HG03469 (cell line): ENCODE measurements at regions not wholly inside any gene's neighbourhood (a gene's known extent, or its start where the extent isn't known, plus 50 kb on each side); places are given as distances from the start of the nearest gene placed in this dataset.
"Not testable (repeated sequence)": the region's sequence is repeated elsewhere in the genome, so short reads cannot be mapped to it uniquely, and the experiment has no call there.

Experiments used
- ATAC-seq: cut with Tn5 transposase; IDR thresholded peaks from one replicate; pipeline ENCODE4 v1.9.1; 2021; ENCODE audit warnings: mild to moderate bottlenecking, moderate library complexity, moderate number of reproducible peaks; ENCODE audit not compliant: unreplicated experiment

- ATAC-seq = no peak
Observed at GRCh38 chr9:36463467-36463866, 63.4 kb upstream of the RNF38 start.

- ATAC-seq = no peak
Observed at GRCh38 chr9:36462245-36462644, 62.2 kb upstream of the RNF38 start.

- ATAC-seq = no peak
Observed at GRCh38 chr9:36461323-36461722, 61.3 kb upstream of the RNF38 start.

GRCh38 chr9:36458430-36458915, 58.4 kb upstream of the RNF38 start:
- not testable (repeated sequence) for ATAC-seq

DNA sequence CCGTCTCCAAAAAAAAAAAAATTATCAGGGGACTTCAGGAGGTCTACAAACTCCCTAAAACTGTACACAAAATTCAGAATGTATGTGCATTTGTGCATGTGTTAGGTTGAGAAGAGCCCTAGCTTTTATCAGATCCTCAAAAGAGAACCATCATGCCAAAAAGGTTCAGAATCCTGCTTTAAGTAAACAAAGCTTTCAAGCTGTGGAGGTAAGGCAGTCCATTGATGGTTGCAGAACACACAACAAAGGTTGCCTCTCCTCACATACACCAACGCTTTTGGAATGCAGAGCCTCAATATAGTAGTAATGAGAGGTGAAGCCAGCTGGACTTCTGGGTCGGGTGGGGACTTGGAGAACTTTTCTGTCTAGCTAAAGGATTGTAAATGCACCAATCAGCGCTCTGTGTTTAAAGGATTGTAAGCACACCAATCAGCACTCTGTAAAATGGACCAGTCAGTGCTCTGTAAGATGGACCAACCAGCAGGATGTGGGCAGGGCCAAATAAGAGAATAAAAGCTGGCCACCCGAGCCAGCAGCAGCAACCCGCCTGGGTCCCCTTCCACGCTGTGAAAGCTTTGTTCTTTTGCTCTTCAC, 57.9 kb upstream of the RNF38 start:
- no peak for ATAC-seq

DNA sequence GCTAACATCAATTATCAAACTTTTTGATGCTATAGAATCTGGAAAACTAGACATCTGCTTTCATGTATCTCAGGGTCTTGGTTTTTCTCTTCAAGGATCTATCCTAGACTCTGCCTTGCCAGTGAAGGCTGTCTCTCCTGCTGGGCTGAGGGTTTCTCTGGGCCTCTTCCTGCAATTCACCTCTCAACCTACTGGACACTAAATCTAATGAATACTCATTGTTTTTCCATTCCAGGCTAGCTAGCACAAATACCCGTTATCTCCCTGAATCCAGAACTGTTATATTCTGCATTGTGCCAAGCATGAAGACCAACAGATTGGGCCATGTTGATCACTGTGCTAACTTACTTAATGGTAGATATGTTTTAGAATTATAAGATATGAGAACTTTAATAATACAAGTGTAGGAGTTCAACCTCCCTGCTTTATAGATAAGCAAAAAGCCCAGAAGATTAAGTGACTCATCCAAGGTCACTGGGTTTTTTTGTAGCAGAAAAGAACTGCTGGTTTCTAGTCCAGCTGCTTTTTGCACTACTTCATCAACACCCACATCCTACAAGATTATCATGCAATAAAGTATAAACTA, 56.5 kb upstream of the RNF38 start:
- no peak for ATAC-seq

GRCh38 chr9:36451949-36452348, 51.9 kb upstream of the RNF38 start:
- no peak for ATAC-seq

DNA sequence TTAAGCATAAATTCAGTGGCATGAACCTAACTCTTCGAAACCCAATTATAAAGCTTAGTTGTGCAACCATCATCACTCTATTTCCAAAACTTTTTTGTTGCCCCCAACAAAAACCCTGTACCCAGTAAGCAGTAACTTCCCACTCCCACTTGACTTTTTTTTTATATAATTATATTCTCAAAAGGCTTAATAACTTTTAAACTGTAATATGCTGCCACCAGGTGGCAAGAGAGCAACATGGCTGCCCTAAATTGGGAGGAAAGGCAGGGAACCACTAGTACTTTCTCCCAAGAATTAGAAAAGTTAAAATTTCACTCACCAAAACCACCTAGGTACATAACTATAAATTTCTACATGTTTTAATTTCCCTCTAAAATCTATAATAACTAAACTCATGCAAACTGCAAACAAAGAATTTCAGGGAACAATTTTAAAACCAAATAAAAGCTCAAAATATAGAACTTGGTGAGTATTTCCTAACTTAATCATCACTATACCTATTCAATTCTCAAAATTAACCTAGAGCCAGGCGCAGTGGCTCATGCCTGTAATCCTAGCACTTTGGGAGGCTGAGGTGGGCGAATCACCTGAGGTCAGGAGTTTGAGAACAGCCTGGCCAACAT, 50.2 kb upstream of the RNF38 start:
- ATAC-seq = no peak
